ELR (cell line): ENCODE measurements at regions not wholly inside any gene's neighbourhood (a gene's known extent, or its start where the extent isn't known, plus 50 kb on each side); places are given as distances from the start of the nearest gene placed in this dataset.

Experiments used
- DNase-seq: peaks from one replicate; pipeline ENCODE4 v3.0.0-alpha.2; 2015; ENCODE audit warnings: low read depth

DNA sequence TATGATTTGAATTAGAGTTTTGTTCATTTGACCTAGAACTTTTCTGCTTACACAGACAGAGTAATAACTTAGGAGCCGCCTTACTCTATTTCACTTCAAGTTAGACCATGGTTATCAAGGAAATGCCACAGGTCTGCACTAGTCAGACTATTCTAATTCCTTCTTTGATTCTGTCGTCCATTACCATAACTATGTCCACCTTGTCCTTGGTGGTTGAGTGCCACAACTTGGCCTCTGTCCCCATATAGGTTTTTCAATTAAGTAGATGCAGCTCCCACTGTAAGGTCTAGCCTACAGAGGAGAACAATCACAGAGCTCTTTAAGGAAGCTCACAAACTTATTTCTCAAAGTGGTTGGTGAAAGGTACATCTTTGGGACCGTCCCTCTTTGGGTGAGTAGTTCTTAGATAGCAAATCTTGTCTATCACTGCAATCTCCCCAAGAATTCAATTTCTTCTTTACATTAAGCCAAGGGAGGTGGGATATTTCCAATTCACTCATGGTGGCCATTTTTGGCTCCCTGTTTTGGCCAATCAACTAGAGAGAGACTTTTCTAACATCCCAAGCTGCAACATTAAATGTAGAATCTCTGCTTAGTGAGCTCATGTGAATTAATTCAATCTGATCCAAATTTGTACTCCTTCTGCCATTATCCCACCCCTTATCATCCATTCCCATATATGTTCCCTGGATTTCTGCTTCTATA, 434.6 kb downstream of the ADAMTS20 start:
- DNase-seq: no peak

DNA sequence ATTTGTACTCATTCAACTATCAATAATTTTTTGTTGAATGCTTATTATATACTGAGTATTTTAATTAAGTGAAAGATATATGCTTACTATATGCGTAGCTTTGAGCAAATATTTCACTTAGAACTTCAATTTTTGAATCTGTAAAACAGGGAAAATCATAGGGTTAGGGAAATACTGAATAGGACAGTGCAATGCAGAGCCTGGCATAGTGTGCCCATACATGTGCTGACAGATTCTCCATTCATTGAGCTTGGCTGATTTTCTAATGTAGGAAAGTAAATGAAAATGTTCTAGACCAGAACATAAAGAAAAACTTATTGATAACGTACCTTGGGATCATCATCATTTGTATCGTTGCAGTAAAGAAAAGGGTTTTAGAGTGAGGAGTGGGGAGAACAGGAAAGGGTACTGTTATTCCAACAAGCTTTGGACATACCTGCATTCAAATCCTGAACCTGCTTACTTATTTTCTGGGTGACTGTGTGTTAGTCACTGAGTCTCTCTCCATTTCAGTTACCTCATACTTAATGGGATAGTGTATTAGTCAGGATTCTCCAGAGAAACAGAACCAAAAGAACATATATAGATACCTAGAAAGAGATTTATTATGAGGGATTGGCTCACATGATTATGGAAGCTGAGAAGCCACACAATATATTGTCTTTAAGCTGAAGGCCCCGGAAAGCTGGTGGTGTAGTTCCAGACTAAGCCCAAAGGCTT, 436.4 kb downstream of the ADAMTS20 start:
- no peak for DNase-seq

DNA sequence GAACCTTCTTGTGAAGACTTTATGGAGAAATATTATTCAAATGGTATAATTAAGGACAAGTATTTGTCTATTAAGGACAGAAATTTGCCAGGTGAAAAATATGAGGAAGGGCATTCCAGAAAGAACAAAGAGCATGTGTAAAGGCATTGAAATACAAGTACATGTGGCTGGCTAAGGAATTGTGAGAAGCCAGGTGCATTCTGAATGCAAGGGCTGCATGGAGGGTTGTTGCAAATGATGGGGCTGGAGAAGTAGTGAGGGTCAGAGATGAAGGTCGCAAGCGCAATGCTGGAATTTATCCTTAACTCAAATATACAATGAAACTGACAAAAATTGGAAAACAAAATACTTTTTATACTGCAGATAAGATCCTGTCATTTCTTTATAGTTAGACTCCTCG, 437.7 kb downstream of the ADAMTS20 start:
- DNase-seq: no peak

DNA sequence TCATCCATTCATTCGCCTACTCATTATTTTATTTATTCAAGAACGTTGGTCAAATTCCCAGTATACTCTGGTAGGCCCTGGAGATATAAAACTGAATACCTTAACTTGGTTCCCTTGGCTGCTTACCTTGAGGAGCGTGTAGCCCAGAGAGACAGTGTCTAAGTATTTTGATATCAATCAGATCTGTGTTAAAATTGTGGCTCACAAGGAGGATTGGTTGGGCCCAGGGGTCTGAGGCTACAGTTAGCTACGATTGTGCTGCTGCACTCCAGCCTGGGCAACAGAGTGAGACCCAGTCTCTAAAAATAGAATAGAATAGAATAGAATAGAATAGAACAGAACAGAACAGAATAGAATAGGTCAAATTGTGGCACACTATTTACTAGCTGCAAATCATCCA, 438.4 kb downstream of the ADAMTS20 start:
- no peak for DNase-seq

DNA sequence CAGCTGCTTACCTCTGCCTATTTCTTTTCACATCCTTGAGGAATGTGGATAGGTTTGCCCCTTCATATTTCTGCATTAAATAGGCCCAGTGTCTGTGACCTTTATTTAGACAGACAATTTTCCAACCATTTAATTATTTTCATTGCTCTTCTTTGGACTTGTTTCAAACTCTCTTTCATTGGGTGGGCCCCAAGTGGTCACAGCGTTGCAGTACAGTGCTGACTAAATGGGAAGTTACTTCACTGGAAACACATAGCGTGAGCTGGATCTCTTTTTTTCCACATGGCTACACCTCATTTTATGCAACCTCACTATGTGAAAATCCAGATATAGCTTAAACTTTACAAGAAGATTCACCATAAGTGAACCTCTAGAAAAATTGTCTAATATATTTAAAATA, 438.9 kb downstream of the ADAMTS20 start:
- DNase-seq: no peak

DNA sequence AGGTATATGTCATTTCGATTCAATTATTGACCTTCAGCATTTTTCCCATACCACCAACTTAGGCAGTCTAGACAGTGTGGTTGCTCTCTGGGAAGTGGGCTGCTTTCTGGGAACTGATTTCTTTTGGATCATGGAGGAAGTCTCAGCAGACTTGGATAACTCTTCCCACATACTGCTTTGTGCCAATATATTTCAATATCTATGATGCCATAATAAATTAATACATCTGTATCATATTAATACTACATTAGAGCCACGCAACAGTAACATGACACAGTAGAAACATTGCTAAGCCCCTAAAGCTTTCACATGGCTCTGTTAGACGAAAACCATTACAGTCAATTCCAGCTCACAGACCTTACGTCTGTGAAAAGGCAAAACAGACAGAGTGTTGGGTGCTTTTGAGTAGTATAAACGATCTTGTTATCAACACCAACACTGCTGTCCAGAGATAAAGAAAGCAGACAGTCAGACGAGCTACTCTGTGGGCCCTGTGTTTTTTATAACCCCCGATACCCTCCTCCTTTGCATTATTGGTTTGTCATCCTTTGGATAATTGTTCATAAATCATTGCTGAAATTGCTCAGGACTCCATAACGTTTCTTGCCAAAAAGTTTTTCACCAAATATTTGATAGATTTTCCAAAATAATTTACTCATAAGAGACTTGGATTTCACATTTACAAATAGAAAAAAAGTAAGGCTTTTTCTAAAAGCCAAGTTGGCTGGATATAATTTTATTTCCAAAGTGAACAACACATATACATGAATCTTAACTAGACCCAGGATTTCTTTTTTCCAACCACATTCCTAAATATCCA, 439.7 kb downstream of the ADAMTS20 start:
- no peak for DNase-seq

DNA sequence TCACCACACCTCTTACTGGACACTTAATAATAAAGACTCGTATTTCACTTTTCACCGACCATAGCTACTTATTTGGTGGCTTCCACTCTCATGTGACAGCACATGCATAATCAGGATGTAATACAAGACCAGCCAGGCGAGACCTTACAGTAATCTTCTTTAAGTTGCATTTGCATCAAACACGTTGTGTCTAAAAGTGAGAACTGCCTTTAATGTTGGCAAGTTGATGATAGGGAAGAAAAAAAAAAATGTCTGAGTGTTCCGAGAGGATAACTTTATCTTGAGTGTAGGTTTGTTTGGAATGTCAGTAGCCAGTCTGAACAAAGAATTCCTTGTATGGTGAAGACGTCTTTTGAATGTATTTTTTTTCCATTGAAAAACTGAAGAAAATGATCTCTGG, 440.4 kb downstream of the ADAMTS20 start:
- DNase-seq: no peak

DNA sequence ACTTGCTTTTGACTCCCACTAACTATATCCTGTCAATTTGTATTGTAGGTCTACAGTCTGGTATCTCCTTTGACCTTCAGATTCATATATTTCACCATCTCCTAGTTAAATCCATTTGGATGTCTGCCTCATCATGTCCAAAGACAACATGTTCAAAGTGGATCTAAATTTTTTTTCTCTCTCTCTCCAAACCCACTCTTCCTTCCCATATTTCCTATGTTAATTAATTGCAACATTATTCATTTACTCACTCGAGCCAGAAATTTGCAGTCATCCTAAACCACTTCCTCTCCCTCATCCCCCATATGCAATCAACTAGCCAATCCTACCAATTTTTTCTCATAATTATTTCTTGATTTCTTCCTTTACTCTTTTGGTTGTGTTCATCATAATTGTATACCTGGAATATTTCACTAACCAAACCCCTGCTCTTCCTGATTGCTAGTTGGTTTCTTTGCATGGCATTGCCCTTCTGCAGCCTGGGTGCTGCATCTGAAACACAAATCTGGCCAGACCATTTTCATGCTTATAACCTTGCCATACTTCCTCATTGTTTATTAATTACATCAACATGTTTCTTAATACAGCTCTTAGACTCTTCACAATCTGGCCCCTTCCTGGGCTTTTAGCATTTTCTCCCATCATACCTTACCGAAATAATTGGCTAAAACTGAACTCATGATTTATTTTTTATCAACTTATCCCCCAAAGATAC, 442.2 kb downstream of the ADAMTS20 start:
- no peak for DNase-seq

DNA sequence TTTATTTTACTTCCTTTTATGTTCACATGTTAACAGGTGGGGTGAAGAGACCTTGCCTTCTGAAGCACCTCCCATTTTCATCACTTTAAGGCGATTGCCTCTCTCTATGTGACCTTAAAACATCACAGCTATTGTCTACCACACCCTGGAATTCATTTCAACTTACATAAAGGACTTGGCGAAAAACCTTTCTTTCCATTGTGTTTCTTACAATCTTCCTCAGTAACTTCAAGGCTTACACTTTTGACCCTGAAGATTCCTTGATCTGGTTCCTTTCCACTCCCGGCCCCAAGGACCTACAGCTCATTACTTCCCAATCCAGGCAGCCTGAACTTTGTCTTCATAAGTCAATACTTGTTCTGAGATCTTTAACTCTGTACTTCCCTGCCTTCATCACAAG, 443.3 kb downstream of the ADAMTS20 start:
- no peak for DNase-seq

DNA sequence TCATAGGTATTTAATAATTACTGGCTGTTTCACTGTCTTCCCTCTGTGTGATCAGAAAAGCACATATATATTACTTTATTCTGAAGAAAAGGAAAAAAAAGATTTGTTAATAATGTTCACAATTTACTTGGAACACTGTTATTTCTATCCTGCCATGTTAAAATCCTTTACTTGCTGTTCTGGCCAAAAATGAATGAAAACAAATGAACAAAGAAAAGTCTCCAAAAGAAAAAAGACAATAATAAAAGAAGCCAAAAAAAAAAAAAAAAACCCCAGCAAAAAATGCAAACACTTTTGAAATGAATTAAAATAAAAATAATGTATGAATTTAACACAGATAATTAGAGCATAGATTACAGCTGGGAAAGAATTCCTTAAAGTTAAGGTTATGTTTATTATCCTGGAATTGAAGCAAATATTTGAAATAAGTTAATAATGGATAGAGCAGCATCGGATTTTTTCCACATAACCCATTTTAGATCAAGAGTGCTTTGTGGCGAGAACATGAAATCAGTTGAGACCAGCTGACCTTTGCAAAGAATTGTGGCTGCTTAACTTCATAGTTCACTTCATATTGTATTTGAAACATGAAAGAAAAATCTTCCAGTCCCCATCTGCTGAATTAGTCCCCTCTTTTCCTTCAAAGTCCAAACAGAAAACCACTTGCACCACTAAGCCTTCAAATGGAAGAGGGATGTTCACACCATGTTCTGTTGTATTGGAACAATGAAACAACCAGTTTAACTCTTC, 444.8 kb downstream of the ADAMTS20 start:
- no peak for DNase-seq

DNA sequence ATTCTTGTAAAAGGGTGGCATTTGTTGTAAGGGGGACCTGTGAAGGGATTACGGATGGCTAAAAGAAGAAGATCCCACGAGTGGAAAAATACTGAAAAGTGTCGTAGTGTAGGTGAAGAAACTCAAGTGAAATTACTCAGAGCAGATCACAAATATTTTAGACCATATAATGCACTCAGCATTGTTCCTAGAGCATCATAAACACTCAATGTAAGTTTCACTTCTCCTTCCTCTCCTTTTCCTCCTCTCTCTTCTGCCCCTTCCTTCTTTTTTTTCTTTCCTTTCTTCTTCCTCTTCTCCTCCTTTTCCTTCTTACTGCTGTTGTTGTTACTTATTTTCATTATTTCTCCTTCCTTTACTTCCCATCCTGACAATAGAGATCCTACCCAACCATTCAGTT, 445.6 kb downstream of the ADAMTS20 start:
- DNase-seq: no peak

DNA sequence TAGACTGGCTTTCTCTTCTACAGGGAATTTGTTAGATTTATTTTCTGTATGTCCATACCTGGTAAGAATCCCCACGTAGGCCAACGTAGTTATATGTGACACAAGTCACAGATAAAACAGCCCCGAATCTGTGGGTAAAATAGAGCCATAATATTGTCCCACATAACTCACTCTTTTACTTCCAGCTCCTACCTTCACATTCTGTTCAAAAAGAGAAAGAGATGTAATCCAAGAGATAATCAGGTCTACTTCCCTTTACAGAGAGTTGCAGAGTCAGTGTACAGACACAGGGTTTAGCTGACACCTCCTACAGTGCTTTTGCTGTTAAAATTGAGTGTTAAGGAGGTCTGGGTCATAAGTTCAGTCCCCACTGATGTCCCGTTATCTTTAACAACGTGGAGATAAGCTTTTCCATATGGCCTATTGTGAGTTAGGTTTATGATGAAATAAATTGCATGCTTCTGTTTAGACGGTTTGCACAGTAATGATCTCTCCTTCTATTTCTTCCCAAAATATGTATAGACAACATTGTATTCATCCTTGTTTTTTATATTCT, 446.5 kb downstream of the ADAMTS20 start:
- no peak for DNase-seq

DNA sequence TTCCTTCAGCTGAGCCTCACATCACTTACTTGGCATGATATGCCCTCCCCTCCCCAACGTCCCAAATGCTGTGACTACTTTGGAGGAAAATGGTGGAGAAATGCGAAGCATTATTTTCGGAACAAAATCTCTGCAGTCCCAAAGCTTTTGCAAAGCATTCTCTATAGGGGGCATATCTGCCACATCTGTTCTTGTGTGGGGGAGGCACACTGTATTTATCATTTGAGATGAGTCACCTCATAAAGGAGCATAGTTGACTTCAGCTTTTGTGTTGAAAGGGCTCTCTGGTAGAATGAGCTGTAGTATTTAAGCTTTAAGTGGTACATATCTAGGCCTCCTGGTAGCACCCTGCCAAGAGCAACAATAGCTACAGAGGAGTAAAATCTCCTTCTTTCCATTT, 447.5 kb downstream of the ADAMTS20 start:
- DNase-seq: peak; percentile 17

DNA sequence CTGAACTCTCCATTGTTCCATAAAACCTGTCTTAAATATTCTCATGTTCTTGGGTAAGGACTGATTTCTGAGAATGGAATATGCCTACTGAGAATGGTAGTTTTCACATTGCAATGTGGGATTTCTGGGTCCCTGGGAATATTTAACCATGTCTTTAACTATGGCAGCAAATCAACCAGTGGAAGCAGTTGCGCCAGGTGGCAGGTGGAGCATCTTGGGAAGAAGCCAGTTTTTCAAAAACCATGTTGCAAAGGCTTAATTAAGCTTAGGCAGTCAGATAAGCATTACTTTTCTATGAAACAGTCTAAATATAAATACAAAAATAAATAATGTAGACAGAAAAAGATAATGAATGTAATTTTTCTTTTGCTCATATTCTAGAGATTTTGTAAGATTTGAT, 448.1 kb downstream of the ADAMTS20 start:
- no peak for DNase-seq

DNA sequence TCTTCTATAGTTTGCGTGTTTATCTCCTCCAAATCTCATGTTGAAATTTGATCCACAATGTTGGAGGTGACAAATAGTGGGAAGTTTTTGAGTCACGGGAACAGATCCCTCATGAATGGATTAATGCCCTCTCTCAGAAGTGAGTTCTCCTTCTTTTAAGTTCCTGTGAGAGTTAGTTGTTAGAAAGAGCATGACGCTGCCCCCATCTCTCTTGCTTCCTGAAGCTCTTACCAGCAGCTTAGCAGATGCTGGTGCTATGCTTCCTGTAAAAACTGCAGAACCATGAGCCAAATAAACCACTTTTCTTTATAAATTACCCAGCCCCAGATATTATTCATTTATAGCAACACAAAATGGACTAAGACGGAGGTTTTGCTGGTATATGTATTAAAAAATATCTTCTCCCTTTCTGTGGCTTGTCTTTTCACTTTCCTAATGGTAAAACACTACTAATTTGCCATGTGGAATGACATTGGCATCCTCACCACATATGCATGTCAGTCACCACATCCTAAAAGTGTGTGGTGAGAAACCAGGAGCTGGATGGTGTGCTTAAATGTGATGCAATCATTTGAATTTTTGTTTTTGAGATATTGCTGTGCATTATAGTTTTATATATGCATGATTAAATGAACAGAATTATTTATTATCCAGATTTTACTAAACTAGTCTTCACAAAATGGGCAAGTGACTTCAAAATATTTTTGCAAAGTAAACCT, 449.3 kb downstream of the ADAMTS20 start:
- no peak for DNase-seq

DNA sequence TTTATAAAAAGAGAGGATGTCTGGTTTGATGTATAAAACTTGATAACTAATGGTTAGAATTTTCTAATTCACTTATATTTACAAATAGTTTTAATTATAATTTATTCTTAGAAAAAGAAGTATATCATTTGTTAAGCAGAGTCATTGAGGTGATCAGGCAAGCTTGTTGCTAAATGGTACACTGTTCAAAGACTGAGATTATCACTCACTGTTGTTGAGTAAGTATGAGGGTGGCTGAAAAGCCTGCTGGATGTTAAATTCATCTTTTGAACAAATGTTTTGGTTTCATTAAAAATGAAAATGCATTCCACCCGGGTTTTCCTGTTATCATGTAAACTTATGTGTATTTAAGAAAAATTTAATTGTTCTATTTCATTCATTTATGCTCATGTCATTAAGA, 451.8 kb downstream of the ADAMTS20 start:
- DNase-seq: no peak

DNA sequence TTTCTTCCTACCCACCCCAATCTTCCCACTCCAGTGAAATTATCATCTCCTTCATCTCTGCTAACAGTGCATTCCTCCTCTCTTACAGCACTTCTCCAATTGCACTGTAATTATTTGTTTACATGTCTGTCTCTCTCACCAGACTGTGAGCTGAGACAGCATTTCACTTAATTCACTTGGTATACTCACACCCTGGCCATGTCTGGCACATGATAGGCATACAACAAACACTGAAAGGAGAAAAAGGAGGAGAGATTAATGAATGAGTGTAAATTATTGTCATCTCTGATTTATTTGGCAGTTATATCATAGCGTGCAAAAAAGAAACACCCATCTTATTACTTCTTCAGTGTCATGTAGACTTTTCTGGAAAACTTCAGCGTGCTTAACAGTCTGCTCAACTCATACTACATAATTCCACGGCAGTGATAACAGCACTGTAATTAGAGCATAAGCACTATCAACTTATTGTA, 452.3 kb downstream of the ADAMTS20 start:
- no peak for DNase-seq

DNA sequence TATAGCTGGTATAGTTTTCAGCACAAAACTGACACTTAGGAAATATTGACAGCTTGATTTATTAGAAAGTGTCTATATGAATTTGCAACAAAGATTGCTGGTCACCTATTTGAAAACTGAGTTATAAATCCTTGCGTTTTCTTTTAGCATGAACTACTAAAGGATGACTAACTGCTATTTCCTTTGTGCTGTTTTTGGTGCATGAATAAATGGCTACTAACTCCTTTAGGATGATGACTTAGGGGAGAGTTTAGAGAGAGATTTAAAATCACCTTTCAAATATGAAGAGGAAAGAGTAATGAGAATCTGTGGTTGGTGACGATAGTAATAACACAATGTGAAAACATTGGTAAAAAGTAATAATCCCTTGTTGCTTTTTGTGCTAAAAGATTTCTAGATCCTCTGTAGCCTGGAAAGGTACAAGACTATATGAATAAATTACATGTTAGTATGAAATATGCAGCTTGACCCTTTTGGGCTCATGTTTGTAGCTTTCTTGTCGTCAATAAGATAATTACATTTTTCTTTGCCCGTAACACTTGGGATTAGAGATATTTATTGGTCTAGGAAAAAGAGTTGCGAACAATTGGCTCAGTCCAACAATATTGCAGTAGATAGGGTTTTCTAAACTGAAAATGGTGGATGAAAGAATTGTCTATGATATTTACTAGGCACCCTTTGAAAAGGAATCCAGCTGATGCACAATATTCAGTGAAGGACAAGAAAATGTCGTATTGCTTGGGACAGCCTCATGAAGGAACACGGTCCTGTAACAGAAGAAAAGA, 453.0 kb downstream of the ADAMTS20 start:
- DNase-seq: peak; percentile 31

DNA sequence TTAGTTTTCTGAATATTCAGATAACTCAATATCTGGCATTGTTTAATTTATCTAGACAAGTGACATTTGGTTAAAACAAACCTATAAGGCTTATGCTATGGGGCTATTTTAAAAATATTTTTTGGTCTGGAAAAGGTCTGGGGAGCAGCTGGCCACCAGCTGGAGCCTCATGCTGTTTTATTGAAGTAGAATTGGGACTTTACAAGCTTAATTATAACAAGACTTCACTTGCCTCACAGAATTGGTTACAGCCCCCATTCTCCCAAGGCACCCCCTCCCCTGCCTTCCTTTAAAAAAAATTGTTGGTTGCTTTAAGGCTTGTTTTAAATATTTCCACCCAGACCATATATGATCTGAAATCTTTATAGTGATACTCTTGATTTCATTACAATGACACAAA, 453.9 kb downstream of the ADAMTS20 start:
- DNase-seq: no peak

DNA sequence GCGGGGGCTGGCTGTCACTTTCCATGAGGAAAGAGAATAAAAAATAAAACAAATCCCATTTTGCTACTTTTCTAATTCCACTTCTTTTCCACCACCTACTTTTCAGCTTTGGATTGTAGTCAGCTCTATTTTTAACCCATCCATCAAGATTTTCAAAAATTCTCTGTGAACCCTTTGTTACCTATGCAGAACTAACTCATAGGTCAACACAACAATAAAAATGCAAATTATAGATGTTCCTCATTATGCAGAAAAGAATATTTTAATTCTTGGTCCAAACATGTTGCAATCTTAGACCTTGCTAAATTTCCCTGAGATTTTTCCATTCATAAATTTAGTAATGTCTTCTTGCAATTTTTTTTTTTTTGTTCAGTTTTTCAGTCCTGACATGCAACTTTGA, 454.5 kb downstream of the ADAMTS20 start:
- DNase-seq: no peak
